ENCODE measurements at regions not wholly inside any gene's neighbourhood (a gene's known extent, or its start where the extent isn't known, plus 50 kb on each side); places are given as distances from the start of the nearest gene placed in this dataset.

DNA sequence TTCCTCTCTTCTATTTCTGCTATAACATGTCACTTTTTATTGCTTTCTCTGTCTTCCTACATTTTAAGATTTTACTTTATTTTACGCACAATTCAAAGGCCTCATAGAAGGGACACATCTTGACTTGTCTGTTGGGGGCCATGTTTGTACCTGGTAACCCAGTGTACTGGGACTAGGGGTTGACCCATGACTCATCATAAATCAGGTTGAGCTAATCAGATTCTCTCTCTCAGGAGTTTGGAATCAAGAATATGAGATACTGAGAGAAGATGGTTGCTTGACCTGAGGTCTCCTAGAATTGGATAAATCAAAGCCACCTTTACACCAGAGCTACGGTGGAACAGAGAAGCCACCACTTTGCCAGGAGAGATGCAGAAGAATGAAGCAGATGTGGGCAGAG is 153.0 kb downstream of the UXS1 start:
- no peaks in the 10 kb centered on the region for H3K27me3 Mint-ChIP-seq

GRCh38 chr2:106039634-106040315 is 154.3 kb downstream of the UXS1 start:
- Mint-ChIP-seq H3K4me3 (no peak overlapping the region), H3K27ac (no peak overlapping the region), H3K27me3 (peaks cover 2% of the 10 kb centered on the region), H3K9me3 (ENCODE audit: low read depth) (no peaks in the 10 kb centered on the region), H3K4me1 (peaks cover 2% of the 10 kb centered on the region), H3K36me3 (no peaks in the 10 kb centered on the region)
- ATAC-seq (no peak), DNase-seq (no peak)
- CTCF ChIA-PET: no interaction called here

More for the DNA sequence above, 153.0 kb downstream of the UXS1 start:
- CTCF ChIA-PET: interaction anchor here (1.0 kb wide), 1 partner anchor 43 kb away, joined by 3 read pairs; no protein-coding TSS in a partner anchor
- H3K4me3 Mint-ChIP-seq: no peak overlapping the region
- ATAC-seq (no peak), DNase-seq (no peak)
- H3K27ac Mint-ChIP-seq: no peak overlapping the region
- no peaks in the 10 kb centered on the region for H3K36me3 Mint-ChIP-seq
- H3K9me3 Mint-ChIP-seq (ENCODE audit: low read depth): no peaks in the 10 kb centered on the region
- peaks cover 2% of the 10 kb centered on the region for H3K4me1 Mint-ChIP-seq

DNA sequence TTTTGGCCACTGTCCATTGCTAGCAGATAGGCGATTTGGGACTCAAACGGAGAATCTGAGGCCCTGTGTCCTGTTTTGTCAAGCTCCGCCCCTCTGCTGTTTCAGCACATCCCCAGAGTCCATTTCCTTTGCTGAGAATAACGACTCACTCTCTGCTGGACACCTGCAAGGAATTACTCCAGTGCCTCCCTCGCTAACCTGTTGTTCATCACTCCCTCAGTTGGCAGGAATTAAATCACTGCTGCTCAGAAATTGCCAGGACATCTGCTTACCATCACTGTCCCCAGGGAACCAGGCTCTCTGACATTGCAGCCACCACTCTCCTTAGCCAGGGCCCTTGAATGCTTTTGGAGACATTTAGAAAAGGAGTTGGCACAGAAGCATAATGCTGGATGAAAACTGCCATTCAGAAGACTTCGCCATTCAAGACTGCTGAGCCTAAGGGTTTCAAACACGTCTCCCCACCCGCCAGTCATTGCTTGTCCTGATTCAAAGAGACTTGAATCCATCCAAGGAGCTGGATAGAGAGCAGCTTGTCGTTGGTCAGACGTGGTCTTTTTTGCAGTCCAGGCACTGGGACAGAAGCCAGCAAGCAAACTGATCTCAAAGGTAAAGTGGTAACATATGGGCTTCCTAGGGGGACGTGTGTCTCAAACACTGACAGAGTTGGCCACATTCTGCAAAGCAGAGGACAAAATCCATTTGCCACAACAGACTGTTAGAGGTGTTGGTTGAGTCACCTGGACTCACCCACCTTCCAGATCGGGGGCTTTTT is 155.3 kb downstream of the UXS1 start:
- H3K4me1 Mint-ChIP-seq: peaks cover 2% of the 10 kb centered on the region

DNA sequence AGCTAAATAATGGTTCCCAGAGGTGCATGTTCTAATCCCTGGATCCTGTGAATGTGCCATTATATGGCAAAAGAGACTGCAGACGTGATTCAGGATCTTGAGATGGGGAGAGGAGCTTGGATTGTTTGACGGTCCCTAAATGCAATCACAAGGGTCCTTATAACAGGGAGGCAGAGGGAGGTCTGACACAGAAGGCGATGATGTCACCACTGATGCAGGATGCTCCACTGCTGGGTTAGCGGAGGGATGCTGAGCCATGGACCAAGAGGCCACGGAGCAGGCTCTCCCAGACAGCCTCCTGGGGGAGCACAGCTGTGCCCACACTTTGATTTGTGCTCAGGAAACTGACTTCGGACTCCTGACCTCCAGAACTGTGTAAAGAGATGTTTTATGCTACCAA is 156.2 kb downstream of the UXS1 start:
- Mint-ChIP-seq H3K4me1 (peaks cover 2% of the 10 kb centered on the region), H3K27me3 (peaks cover 2% of the 10 kb centered on the region), H3K27ac (no peak overlapping the region), H3K4me3 (no peak overlapping the region), H3K36me3 (no peaks in the 10 kb centered on the region), H3K9me3 (ENCODE audit: low read depth) (peaks cover 3% of the 10 kb centered on the region)
- no peak for DNase-seq
- no peak for ATAC-seq
- CTCF ChIA-PET: interaction anchor here (0.7 to 1.2 kb wide), 2 partner anchors 60 to 545 kb away, joined by 3 read pairs; no protein-coding TSS in a partner anchor

More for the DNA sequence above, 155.3 kb downstream of the UXS1 start:
- peaks cover 2% of the 10 kb centered on the region for H3K27me3 Mint-ChIP-seq
- DNase-seq: no peak
- H3K27ac Mint-ChIP-seq: no peak overlapping the region
- ATAC-seq: no peak
- CTCF ChIA-PET: no interaction called here
- no peaks in the 10 kb centered on the region for H3K36me3 Mint-ChIP-seq
- no peak overlapping the region for H3K4me3 Mint-ChIP-seq
- no peaks in the 10 kb centered on the region for H3K9me3 Mint-ChIP-seq (ENCODE audit: low read depth)

DNA sequence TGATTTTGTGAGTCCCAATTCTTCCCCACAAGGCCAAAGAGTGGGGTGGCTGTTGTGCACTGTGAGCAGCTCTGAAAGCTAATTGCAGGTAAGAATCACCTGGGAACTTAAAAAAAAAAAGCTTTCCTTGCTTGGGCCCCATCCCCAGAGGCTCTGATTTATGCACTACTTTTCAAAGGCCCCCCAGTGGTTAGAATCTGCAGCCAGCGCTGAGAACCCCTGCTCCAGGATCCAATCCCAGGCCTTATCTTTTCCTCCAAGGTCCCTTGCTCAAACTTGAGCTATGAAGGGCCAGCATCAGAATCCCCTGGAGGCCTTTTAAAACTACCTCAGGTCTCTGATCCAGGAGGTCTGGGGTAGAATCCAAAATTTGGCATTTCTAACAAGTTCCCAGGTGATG is 156.8 kb downstream of the UXS1 start:
- no peaks in the 10 kb centered on the region for H3K36me3 Mint-ChIP-seq
- no peak overlapping the region for H3K4me3 Mint-ChIP-seq
- ATAC-seq: no peak
- peaks cover 2% of the 10 kb centered on the region for H3K4me1 Mint-ChIP-seq
- CTCF ChIA-PET: interaction anchor here (1.2 kb wide), 1 partner anchor 60 kb away, joined by 3 read pairs; no protein-coding TSS in a partner anchor
- peaks cover 4% of the 10 kb centered on the region for H3K9me3 Mint-ChIP-seq (ENCODE audit: low read depth)
- H3K27me3 Mint-ChIP-seq: peaks cover 2% of the 10 kb centered on the region
- H3K27ac Mint-ChIP-seq: no peak overlapping the region
- no peak for DNase-seq

DNA sequence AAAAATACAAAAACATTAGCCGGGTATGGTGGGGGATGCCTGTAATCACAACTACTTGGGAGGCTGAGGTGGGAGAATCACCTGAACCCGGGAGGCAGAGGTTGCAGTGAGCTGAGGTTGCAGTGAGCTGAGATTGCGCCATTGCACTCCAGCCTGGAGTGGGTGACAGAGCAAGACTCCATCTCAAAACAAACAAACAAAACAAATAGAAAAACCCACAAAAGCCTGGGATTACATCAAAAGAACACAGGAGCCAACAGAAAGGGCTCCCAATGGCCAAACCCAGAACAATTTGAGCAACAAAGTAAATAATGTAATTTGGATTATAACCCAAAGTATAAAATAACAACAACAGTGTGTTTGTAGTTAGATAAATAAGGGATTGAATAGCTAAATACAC is 159.8 kb downstream of the UXS1 start:
- CTCF ChIA-PET: no interaction called here
- H3K4me3 Mint-ChIP-seq: no peak overlapping the region
- no peak for ATAC-seq
- no peak for DNase-seq
- peaks cover 4% of the 10 kb centered on the region for H3K9me3 Mint-ChIP-seq (ENCODE audit: low read depth)
- H3K4me1 Mint-ChIP-seq: peaks cover 2% of the 10 kb centered on the region
- peaks cover 2% of the 10 kb centered on the region for H3K27me3 Mint-ChIP-seq
- no peaks in the 10 kb centered on the region for H3K36me3 Mint-ChIP-seq
- H3K27ac Mint-ChIP-seq: no peak overlapping the region

DNA sequence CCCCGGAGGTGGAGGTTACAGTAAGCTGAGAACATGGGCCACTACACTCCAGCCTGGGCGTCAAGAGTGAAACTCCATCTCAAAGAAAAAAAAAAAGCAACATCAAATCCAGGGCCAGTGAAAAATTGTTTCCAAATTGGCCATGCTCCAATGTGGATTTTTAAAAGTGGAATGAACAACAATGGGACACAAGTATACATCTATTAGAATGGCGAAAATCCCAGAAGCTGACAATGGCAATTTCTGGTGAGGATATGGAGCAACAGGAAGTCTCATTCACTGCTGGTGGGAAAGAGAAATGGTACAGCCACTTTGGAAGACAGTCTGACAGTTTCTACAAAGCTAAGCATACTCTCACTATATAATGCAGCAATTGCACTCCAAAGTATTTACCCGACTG is 161.4 kb downstream of the UXS1 start:
- Mint-ChIP-seq H3K27me3 (peaks cover 2% of the 10 kb centered on the region), H3K9me3 (ENCODE audit: low read depth) (peaks cover 5% of the 10 kb centered on the region), H3K36me3 (no peaks in the 10 kb centered on the region), H3K4me1 (peaks cover 7% of the 10 kb centered on the region), H3K27ac (no peak overlapping the region), H3K4me3 (no peak overlapping the region)
- CTCF ChIA-PET: interaction anchor here (0.7 kb wide), 1 partner anchor 20 kb away, joined by 3 read pairs; no protein-coding TSS in a partner anchor
- ATAC-seq (no peak), DNase-seq (no peak)

DNA sequence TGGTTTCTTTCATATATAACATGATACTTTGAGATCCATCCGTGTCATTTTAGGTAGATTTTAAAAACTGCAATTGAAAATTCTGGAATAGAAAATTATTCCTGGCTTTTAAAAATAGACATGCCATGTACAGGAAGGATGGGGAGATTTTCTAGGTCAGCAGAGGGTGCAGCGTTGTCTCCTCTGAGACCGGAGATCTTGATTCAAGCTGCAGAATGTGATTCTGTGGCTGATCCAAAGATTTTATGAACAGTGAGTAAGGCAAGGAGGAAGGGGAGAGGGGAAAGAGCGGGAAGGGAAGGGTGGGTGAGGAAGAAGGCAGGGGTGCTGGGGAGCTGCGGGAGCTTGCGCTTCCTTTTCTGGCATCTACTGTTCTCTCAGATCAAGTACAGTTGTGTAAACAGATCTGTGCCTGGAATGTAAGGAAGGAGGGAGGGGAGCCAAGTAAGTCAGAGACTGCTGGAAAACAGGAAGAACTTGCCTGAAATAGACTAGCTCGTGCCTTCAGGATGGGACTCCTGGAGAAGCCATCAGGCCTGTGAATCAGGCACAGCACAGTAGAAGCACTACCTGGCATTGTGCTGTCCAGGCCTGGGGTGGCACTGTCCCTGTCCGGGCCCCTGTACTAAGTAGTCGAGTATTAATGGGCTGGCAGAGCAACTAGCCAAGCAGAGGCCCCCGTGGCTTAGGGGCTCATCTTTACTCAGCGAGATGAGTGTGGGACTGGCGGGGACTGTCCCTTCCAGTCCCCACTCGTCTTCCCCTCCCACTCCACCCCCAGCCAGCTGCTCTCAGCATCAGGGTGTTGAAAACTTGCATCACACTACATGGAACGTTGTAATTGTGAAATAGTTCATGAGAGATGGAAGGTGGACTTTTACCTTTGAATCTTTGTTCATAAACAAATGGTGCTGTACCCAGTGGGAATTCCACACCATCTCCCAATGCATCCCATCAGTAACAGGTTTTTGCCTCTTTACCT is 163.5 kb downstream of the UXS1 start:
- no peaks in the 10 kb centered on the region for H3K36me3 Mint-ChIP-seq
- ATAC-seq: no peak
- DNase-seq: no peak
- no peak overlapping the region for H3K4me3 Mint-ChIP-seq
- CTCF ChIA-PET: no interaction called here
- H3K27ac Mint-ChIP-seq: no peak overlapping the region
- H3K27me3 Mint-ChIP-seq: peaks cover 2% of the 10 kb centered on the region
- peaks cover 5% of the 10 kb centered on the region for H3K9me3 Mint-ChIP-seq (ENCODE audit: low read depth)
- peaks cover 16% of the 10 kb centered on the region for H3K4me1 Mint-ChIP-seq

DNA sequence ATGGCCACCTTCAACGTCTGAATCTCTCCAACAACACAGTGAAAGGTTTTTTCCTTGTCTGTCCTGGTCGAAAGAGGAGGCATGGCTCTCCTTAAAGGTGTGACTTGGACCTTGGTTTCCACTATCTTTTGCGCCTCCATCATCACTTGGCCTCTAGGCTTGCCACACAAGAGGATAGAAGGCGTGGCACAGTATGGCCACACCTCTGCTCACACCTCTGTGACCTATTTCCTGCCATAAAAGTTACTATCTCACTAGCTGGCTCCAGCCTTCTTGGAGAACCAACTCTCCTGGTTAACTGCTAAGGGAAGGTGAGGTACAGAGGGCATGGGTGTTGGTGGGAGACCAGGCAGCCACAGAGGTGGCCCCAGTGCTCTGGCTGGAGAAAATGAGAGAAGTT is 165.9 kb downstream of the UXS1 start:
- Mint-ChIP-seq H3K4me3 (no peak overlapping the region), H3K27ac (peak overlapping the region; percentile 27), H3K4me1 (peaks cover 16% of the 10 kb centered on the region), H3K9me3 (ENCODE audit: low read depth) (peaks cover 5% of the 10 kb centered on the region), H3K36me3 (no peaks in the 10 kb centered on the region), H3K27me3 (peaks cover 5% of the 10 kb centered on the region)
- DNase-seq (peak; percentile 43), ATAC-seq (no peak)
- CTCF ChIA-PET: no interaction called here

DNA sequence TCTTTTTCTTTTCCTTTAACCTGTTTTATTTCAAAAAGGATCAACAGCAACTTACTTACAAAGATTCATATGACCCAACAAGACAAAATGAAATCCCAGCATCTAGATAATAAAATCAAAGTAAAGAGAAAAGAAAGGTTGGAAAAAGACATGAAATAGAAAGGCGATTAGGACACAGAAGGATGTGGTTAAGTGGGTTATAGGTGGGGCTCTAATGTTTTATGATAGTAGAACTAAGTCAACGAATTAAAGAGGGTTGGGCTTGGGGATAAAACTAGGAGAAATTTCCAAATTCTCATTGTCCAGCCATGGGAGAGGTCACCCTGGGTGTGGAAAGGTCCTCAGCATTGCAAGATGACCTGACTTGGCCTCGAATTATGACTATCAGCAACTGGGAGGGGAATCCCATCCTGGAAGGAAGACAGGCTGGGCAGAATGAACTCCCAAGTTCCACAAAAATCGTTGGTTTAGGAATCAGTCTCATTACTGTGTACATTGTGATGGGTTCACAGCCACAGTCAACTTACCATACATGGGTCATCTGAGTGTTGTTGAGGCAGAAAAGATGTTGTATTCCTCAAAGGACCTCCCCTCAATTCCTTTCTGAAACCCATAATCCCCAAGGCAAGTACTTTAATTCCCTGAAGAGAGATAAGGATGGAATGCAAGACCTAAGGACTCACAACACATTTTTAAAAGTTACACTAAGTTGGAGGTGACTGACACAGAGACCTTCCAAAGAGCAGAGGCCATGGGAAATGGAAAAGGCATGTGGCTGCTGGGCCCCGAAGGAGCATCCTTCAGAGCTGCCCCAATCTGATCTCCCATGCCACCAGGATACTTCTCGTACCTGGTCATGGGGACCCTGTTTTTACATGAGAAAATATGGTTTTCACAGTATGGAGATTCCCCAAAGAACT is 167.6 kb downstream of the UXS1 start:
- Mint-ChIP-seq H3K36me3 (no peaks in the 10 kb centered on the region), H3K27me3 (peaks cover 5% of the 10 kb centered on the region), H3K27ac (no peak overlapping the region), H3K4me3 (no peak overlapping the region), H3K9me3 (ENCODE audit: low read depth) (peaks cover 2% of the 10 kb centered on the region), H3K4me1 (peaks cover 16% of the 10 kb centered on the region)
- CTCF ChIA-PET: no interaction called here
- DNase-seq (no peak), ATAC-seq (no peak)

GRCh38 chr2:106025796-106026195 is 168.3 kb downstream of the UXS1 start:
- Mint-ChIP-seq H3K4me3 (no peak overlapping the region), H3K4me1 (peaks cover 16% of the 10 kb centered on the region), H3K27me3 (peaks cover 7% of the 10 kb centered on the region), H3K36me3 (no peaks in the 10 kb centered on the region), H3K9me3 (ENCODE audit: low read depth) (peaks cover 2% of the 10 kb centered on the region), H3K27ac (no peak overlapping the region)
- CTCF ChIA-PET: no interaction called here
- no peak for DNase-seq
- ATAC-seq: no peak

DNA sequence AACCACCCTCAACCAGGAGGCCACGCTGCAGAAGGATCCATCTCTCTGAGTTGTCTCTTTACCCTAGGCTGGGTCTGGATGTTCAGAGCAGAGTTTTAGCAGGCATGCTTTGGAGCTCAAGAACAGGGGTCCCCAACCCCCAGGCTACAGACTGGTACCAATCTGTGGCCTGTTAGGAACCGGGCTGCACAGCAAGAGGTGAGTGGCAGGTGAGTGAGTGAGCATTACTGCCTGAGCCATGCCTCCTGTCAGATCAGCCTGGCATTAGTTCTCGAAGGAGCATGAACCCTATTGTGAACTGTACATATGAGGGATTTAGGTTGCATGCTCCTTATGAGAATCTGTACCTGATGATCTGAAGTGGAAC is 172.5 kb downstream of the UXS1 start:
- DNase-seq (no peak), ATAC-seq (no peak)
- no peak overlapping the region for H3K4me3 Mint-ChIP-seq
- peaks cover 7% of the 10 kb centered on the region for H3K27me3 Mint-ChIP-seq
- H3K4me1 Mint-ChIP-seq: peaks cover 13% of the 10 kb centered on the region
- no peak overlapping the region for H3K27ac Mint-ChIP-seq
- no peaks in the 10 kb centered on the region for H3K36me3 Mint-ChIP-seq
- CTCF ChIA-PET: interaction anchor here (1.3 kb wide), 1 partner anchor 31 kb away, joined by 3 read pairs; no protein-coding TSS in a partner anchor
- H3K9me3 Mint-ChIP-seq (ENCODE audit: low read depth): no peaks in the 10 kb centered on the region

Data from activated CD8-positive, alpha-beta memory T cell treated with anti-CD3 and anti-CD28 coated beads, Interleukin-2, amount 10 ng/mL, durations not matched to agents 7 days and 5 days (primary cell).